ENCODE measurements at regions not wholly inside any gene's neighbourhood (a gene's known extent, or its start where the extent isn't known, plus 50 kb on each side); places are given as distances from the start of the nearest gene placed in this dataset.

- TF ChIP-seq POLR2AphosphoS5 (IDR thresholded peaks at IDR 0.05; ENCODE audit: borderline replicate concordance, low read depth, low read length), result no peak
- no peak for TF ChIP-seq EZH2 (IDR thresholded peaks at IDR 0.05)
- no peak for TF ChIP-seq FOXP2 (optimal IDR thresholded peaks at IDR 0.05; ENCODE audit: control extremely low read depth, extremely low read length, insufficient read depth)
Observed at GRCh38 chr13:81106348-81106747, 765.4 kb upstream of the SPRY2 start.

Data from SK-N-MC (cell line).